ENCODE measurements at regions not wholly inside any gene's neighbourhood (a gene's known extent, or its start where the extent isn't known, plus 50 kb on each side); places are given as distances from the start of the nearest gene placed in this dataset.

DNA sequence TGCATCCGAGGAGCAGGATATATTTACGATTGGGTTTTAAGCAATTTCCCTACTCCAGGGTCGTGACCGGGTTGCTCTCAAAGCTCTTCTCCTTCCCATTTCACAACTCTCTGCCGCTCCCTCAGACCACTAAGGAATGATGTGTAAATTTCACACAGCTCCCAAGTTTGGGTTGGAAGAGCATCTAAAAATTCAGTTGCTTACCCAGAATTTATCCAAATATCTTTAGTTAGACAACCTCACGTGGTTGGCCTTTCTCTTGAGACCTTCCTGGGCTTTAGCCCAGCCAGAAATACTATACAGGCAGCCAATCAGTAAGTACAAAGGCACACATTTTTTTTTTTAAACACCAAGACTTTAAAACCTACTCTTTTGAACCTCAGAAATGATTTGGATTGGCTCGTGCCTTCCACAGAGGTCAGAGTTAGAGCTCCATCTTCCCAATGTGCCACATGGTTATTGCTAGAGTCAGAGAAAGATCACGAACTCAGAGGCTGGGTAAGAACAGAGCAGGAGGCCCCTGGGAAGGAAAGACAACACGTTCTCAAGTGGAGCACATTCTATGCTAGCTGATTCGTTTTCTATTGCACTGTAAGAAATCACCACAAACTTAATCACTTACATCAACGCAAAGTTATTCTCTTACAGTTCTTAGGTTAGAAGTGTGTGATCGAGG is 335.4 kb upstream of the MGMT start:
- H3K36me3 ChIP-seq (ENCODE audit: low read depth), result no peaks in the 10 kb centered on the region
- ATAC-seq (ENCODE audit: low read depth) (no peak), DNase-seq (ENCODE audit: low spot score) (no peak)
- H3K9me3 ChIP-seq (ENCODE audit: severe bottlenecking), result no peaks in the 10 kb centered on the region
- H3K27ac ChIP-seq (ENCODE audit: poor library complexity, severe bottlenecking), result no peak overlapping the region
- no peak for TF ChIP-seq CTCF (IDR thresholded peaks at IDR 0.05; ENCODE audit: poor library complexity, severe bottlenecking)
- no peaks in the 10 kb centered on the region for H3K4me1 ChIP-seq (ENCODE audit: insufficient read depth, poor library complexity, severe bottlenecking)
- no peak overlapping the region for H3K4me3 ChIP-seq (ENCODE audit: severe bottlenecking)
- no peaks in the 10 kb centered on the region for H3K27me3 ChIP-seq (ENCODE audit: insufficient read depth, poor library complexity, severe bottlenecking)

GRCh38 chr10:129133856-129134255 is 333.2 kb upstream of the MGMT start:
- TF ChIP-seq CTCF (IDR thresholded peaks at IDR 0.05; ENCODE audit: poor library complexity, severe bottlenecking), result no peak
- DNase-seq (ENCODE audit: low spot score) (no peak), ATAC-seq (ENCODE audit: low read depth) (no peak)
- Histone ChIP-seq H3K36me3 (ENCODE audit: low read depth) (no peaks in the 10 kb centered on the region), H3K27ac (ENCODE audit: poor library complexity, severe bottlenecking) (no peak overlapping the region), H3K27me3 (ENCODE audit: insufficient read depth, poor library complexity, severe bottlenecking) (no peaks in the 10 kb centered on the region), H3K9me3 (ENCODE audit: severe bottlenecking) (no peaks in the 10 kb centered on the region), H3K4me3 (ENCODE audit: severe bottlenecking) (no peak overlapping the region), H3K4me1 (ENCODE audit: insufficient read depth, poor library complexity, severe bottlenecking) (no peaks in the 10 kb centered on the region)

DNA sequence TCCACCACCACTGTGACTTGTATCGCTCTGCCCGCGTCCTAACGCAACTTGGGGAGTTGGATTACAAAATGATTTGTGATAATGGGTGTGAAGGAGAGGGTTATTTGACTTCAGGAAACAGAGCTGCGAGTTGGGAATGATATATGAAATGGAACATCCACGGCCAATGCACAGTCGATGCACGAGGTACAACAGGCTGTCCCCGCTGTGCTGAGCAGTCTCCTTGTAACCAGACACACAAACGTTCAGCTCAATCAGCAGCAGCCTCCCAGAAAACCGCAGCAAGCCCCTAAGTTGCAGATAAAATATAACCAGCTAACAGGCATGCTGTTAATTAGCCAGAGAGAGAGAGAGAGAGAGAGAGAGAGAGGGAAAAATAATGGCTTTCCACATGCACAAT is 332.7 kb upstream of the MGMT start:
- DNase-seq (ENCODE audit: low spot score) (no peak), ATAC-seq (ENCODE audit: low read depth) (no peak)
- Histone ChIP-seq H3K36me3 (ENCODE audit: low read depth) (no peaks in the 10 kb centered on the region), H3K27me3 (ENCODE audit: insufficient read depth, poor library complexity, severe bottlenecking) (no peaks in the 10 kb centered on the region), H3K4me1 (ENCODE audit: insufficient read depth, poor library complexity, severe bottlenecking) (no peaks in the 10 kb centered on the region), H3K9me3 (ENCODE audit: severe bottlenecking) (no peaks in the 10 kb centered on the region), H3K4me3 (ENCODE audit: severe bottlenecking) (no peak overlapping the region), H3K27ac (ENCODE audit: poor library complexity, severe bottlenecking) (no peak overlapping the region)
- no peak for TF ChIP-seq CTCF (IDR thresholded peaks at IDR 0.05; ENCODE audit: poor library complexity, severe bottlenecking)

DNA sequence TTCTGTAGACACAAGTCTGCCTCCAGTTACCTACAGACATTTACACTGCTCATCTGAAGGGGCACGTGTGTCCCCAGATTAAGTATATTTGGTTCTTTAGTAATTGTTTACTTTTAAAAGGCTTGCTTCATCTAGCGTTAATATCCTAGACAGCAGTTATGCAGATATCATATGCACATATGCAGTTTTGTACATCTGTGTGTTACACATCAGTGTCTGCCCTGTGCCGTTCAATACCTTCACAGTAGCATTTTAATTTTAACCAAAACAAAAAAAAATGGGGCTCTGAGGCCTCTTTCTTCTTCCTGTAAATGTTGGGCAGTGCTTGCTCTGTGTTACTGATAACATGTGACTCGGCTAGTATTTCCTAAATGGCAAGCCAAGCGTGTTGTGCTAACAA is 331.4 kb upstream of the MGMT start:
- H3K36me3 ChIP-seq (ENCODE audit: low read depth), result no peaks in the 10 kb centered on the region
- no peak overlapping the region for H3K4me3 ChIP-seq (ENCODE audit: severe bottlenecking)
- TF ChIP-seq CTCF (IDR thresholded peaks at IDR 0.05; ENCODE audit: poor library complexity, severe bottlenecking), result no peak
- H3K27ac ChIP-seq (ENCODE audit: poor library complexity, severe bottlenecking), result no peak overlapping the region
- no peak for DNase-seq (ENCODE audit: low spot score)
- no peaks in the 10 kb centered on the region for H3K27me3 ChIP-seq (ENCODE audit: insufficient read depth, poor library complexity, severe bottlenecking)
- no peak for ATAC-seq (ENCODE audit: low read depth)
- no peaks in the 10 kb centered on the region for H3K4me1 ChIP-seq (ENCODE audit: insufficient read depth, poor library complexity, severe bottlenecking)
- no peaks in the 10 kb centered on the region for H3K9me3 ChIP-seq (ENCODE audit: severe bottlenecking)

DNA sequence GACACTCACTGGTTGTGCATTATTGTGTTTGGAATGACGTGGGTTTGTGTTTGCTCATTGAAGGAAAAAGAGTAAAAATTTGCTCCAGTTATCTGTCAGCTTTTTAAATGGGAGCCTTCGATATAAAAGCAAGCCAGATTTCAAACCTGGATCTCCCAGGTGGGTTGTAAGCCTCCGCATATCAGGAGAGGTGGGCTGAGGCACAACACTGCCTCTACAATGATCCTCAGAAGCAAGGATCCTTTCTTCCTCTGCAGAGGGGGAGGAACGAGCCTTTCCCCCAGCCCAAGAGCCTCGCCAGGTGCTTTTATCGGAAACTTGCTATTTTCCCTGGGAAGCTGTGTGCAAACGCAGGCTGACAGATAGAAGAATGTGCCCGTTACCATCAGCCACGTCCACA is 331.0 kb upstream of the MGMT start:
- Histone ChIP-seq H3K9me3 (ENCODE audit: severe bottlenecking) (no peaks in the 10 kb centered on the region), H3K36me3 (ENCODE audit: low read depth) (no peaks in the 10 kb centered on the region), H3K4me3 (ENCODE audit: severe bottlenecking) (no peak overlapping the region), H3K27me3 (ENCODE audit: insufficient read depth, poor library complexity, severe bottlenecking) (no peaks in the 10 kb centered on the region), H3K27ac (ENCODE audit: poor library complexity, severe bottlenecking) (no peak overlapping the region), H3K4me1 (ENCODE audit: insufficient read depth, poor library complexity, severe bottlenecking) (no peaks in the 10 kb centered on the region)
- ATAC-seq (ENCODE audit: low read depth), result no peak
- no peak for DNase-seq (ENCODE audit: low spot score)
- no peak for TF ChIP-seq CTCF (IDR thresholded peaks at IDR 0.05; ENCODE audit: poor library complexity, severe bottlenecking)

Data from RWPE2 (cell line).